Keratinocyte (primary cell): ENCODE measurements at regions not wholly inside any gene's neighbourhood (a gene's known extent, or its start where the extent isn't known, plus 50 kb on each side); places are given as distances from the start of the nearest gene placed in this dataset.
A peak's percentile ranks its signal among the peaks of the same experiment; 100 is the strongest.

Experiments used
- DNase-seq: peaks from one replicate; pipeline ENCODE4 v3.0.0-alpha.2; 2011; ENCODE audit warnings: low read depth, missing footprints, low spot score
- FAIRE-seq: peaks from 2 replicates; lab custom pipeline; 2011; peaks lifted over from hg19 to GRCh38; lab: Jason Lieb, UNC
- H2AFZ ChIP-seq: 2 replicates; pipeline ENCODE4 v1.6.0; 2012; ENCODE audit warnings: low read length, control low read depth, inconsistent platforms; ENCODE audit not compliant: control insufficient read depth
- H3K27ac ChIP-seq: 2 replicates; pipeline ENCODE4 v1.5.1; 2011; ENCODE audit warnings: low read length; ENCODE audit not compliant: control insufficient read depth, insufficient read depth
- H3K27me3 ChIP-seq: 3 replicates; pipeline ENCODE4 v1.6.0; 2011; ENCODE audit warnings: low read length; ENCODE audit not compliant: control insufficient read depth, insufficient read depth; ENCODE audit errors: extremely low read depth
- H3K36me3 ChIP-seq, 2 experiments: 2 replicates in 1 of 2; 3 replicates in 1 of 2; pipeline ENCODE4 v1.5.1; 2011; ENCODE audit warnings: low read length in 2 of 2, mild to moderate bottlenecking in 1 of 2; ENCODE audit not compliant: control insufficient read depth in 2 of 2, insufficient read depth in 2 of 2; ENCODE audit errors: extremely low read depth in 1 of 2
- H3K4me1 ChIP-seq: 3 replicates; pipeline ENCODE4 v1.5.1; 2011; ENCODE audit warnings: low read length; ENCODE audit not compliant: control insufficient read depth, insufficient read depth; ENCODE audit errors: extremely low read depth
- H3K4me2 ChIP-seq: 3 replicates; pipeline ENCODE4 v1.6.0; 2011; ENCODE audit warnings: low read depth, low read length; ENCODE audit not compliant: control insufficient read depth, insufficient read depth; ENCODE audit errors: extremely low read depth
- H3K4me3 ChIP-seq, 3 experiments: fragments of 200-600 bp in 1 of 3; sonication (generic) in 1 of 3; 2 replicates in 2 of 3; 3 replicates in 1 of 3; pipeline ENCODE4 v1.5.1; 2011 to 2016; ENCODE audit warnings: low read length in 3 of 3, mild to moderate bottlenecking in 3 of 3, control low read depth in 2 of 3, inconsistent platforms in 1 of 3, low read depth in 1 of 3, mixed read lengths in 1 of 3, mixed run types in 1 of 3, moderate library complexity in 1 of 3; ENCODE audit not compliant: control insufficient read depth in 2 of 3, insufficient read depth in 2 of 3; ENCODE audit errors: extremely low read depth in 1 of 3
- H3K79me2 ChIP-seq: 2 replicates; pipeline ENCODE4 v1.6.0; 2012; ENCODE audit warnings: low read length; ENCODE audit not compliant: control insufficient read depth, insufficient read depth
- H3K9ac ChIP-seq: 3 replicates; pipeline ENCODE4 v1.6.0; 2011; ENCODE audit warnings: low read length; ENCODE audit not compliant: control insufficient read depth, insufficient read depth; ENCODE audit errors: extremely low read depth
- H3K9me1 ChIP-seq: 3 replicates; pipeline ENCODE4 v1.6.0; 2011; ENCODE audit warnings: low read length; ENCODE audit not compliant: control insufficient read depth, insufficient read depth; ENCODE audit errors: extremely low read depth
- H3K9me3 ChIP-seq: 2 replicates; pipeline ENCODE4 v1.5.1; 2012; ENCODE audit warnings: low read depth, low read length; ENCODE audit not compliant: control insufficient read depth
- H4K20me1 ChIP-seq: 3 replicates; pipeline ENCODE4 v1.6.0; 2011; ENCODE audit warnings: low read length; ENCODE audit not compliant: control insufficient read depth, insufficient read depth; ENCODE audit errors: extremely low read depth
- CTCF ChIP-seq, 3 experiments: IDR thresholded peaks in 1 of 3; conservative IDR thresholded peaks in 1 of 3; optimal IDR thresholded peaks in 1 of 3; 2 replicates in 2 of 3; 3 replicates in 1 of 3; pipeline versions ENCODE3 to v1.5.1; 2011; ENCODE audit warnings: low read length in 3 of 3, mild to moderate bottlenecking in 3 of 3, moderate library complexity in 2 of 3, control low read depth in 1 of 3, inconsistent platforms in 1 of 3; ENCODE audit not compliant: insufficient read depth in 2 of 3; ENCODE audit errors: extremely low read depth in 1 of 3
- EZH2 ChIP-seq: IDR thresholded peaks from one replicate; pipeline ENCODE4 v1.6.1; 2012; ENCODE audit warnings: inconsistent platforms, mild to moderate bottlenecking, low read length, moderate library complexity
- dilution Hi-C: fragments of 300-500 bp; cut with MboI; formaldehyde crosslinking; loops from one replicate; pipeline ENCODE4 v1.7.0; 2020; ENCODE audit warnings: low sequenced_read_pairs; ENCODE audit not compliant: extremely low pct_ligation_motif_present

- no peaks in the 10 kb centered on the region for H3K4me1 ChIP-seq
- no peak overlapping the region for H2AFZ ChIP-seq
- H3K9me3 ChIP-seq: no peaks in the 10 kb centered on the region
- H3K27me3 ChIP-seq: no peaks in the 10 kb centered on the region
- no peaks in the 10 kb centered on the region for H3K9me1 ChIP-seq
- H3K79me2 ChIP-seq: no peaks in the 10 kb centered on the region
- no peak for FAIRE-seq
- no peak overlapping the region for H3K4me2 ChIP-seq
- no peaks in the 10 kb centered on the region for H4K20me1 ChIP-seq
- no peak for DNase-seq
- no peak for TF ChIP-seq EZH2
- TF ChIP-seq CTCF (optimal IDR thresholded peaks at IDR 0.05 in 1 of 3, IDR thresholded peaks at IDR 0.05 in 1 of 3, conservative IDR thresholded peaks at IDR 0.05 in 1 of 3; ENCODE audit: extremely low read depth in 1 of 3, insufficient read depth in 2 of 3, low read length in 3 of 3): no peak
- H3K27ac ChIP-seq: no peak overlapping the region
- dilution Hi-C loops: no loop called here
- H3K9ac ChIP-seq: no peak overlapping the region
- no peaks in the 10 kb centered on the region for H3K36me3 ChIP-seq
- H3K4me3 ChIP-seq: no peak overlapping the region
Measured at GRCh38 chr11:112554586-112554985, 293.9 kb upstream of the PLET1 start.

DNA sequence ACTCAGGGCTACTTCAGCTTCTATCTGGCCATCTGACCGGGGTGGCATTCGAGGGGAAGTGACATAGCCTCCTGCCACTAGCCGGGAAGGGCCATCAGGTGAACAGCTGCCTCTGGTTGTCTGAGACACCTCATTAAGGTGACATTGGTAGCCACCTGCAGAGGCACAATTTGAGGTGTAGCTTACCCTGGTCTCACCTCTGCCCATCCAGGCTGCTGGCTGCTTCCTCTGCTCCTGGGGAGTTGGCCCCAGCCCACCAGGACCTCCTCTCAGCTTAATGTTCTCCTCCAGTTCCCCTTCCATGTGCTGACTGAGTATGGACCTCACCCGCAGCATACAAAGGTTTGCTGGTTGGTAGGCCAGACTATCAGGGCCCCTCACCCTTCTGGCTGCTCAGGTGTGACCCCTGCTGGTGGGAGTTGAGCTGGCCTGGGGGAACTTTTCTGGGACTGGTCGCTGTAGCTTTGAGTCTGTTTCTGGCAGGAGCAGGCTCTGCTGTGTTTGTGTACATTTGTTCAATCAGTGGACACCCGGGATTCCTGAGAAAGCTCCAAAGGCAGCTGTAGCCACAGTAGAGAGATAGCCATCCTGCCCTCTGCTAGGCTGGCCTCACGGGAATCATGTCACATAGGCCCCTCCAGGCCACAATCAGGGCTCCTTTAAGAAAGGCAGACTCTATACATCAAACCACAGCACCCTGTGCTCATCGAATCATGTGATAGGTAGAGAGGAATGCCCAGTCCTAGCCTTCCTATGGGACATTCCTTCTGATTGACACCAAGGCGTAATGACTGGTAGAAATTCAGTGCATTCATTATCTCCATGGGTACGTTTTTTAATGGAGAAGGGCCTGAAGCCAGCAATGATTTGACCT lies 295.1 kb upstream of the PLET1 start:
- H4K20me1 ChIP-seq: no peaks in the 10 kb centered on the region
- H3K27ac ChIP-seq: no peak overlapping the region
- dilution Hi-C loops: no loop called here
- H3K27me3 ChIP-seq: no peaks in the 10 kb centered on the region
- FAIRE-seq (no peak), DNase-seq (no peak)
- peak; percentile 74 to 76 (median 74) for TF ChIP-seq CTCF (optimal IDR thresholded peaks at IDR 0.05 in 1 of 3, IDR thresholded peaks at IDR 0.05 in 1 of 3, conservative IDR thresholded peaks at IDR 0.05 in 1 of 3; ENCODE audit: extremely low read depth in 1 of 3, insufficient read depth in 2 of 3, low read length in 3 of 3)
- no peak for TF ChIP-seq EZH2
- no peaks in the 10 kb centered on the region for H3K9me3 ChIP-seq
- no peak overlapping the region for H3K4me2 ChIP-seq
- no peaks in the 10 kb centered on the region for H3K4me1 ChIP-seq
- H3K9me1 ChIP-seq: no peaks in the 10 kb centered on the region
- H3K36me3 ChIP-seq: no peaks in the 10 kb centered on the region
- no peaks in the 10 kb centered on the region for H3K79me2 ChIP-seq
- no peak overlapping the region for H3K4me3 ChIP-seq
- no peak overlapping the region for H2AFZ ChIP-seq
- no peak overlapping the region for H3K9ac ChIP-seq
